Muscle layer of duodenum (tissue), 2 donors: ENCODE measurements at regions not wholly inside any gene's neighbourhood (a gene's known extent, or its start where the extent isn't known, plus 50 kb on each side); places are given as distances from the start of the nearest gene placed in this dataset.

ENCODE experiments used
- H3K27ac ChIP-seq: one replicate; pipeline ENCODE4 v1.7.0; 2013; ENCODE audit warnings: mild to moderate bottlenecking, low read length
- H3K27me3 ChIP-seq: one replicate; pipeline ENCODE4 v1.7.0; 2013; ENCODE audit warnings: low read depth, mild to moderate bottlenecking, control low read depth, low read length
- H3K36me3 ChIP-seq, 2 donors: one replicate each; pipeline ENCODE4 v1.7.0; 2013; ENCODE audit warnings: low read length in 2 of 2, control low read depth in 1 of 2, mild to moderate bottlenecking in 1 of 2; ENCODE audit not compliant: insufficient read depth in 2 of 2, control insufficient read depth in 1 of 2
- H3K4me1 ChIP-seq, 2 donors: one replicate each; pipeline ENCODE4 v1.7.0; 2013; ENCODE audit warnings: low read length in 2 of 2, mild to moderate bottlenecking in 2 of 2, control low read depth in 1 of 2, moderate library complexity in 1 of 2; ENCODE audit not compliant: insufficient read depth in 2 of 2, control insufficient read depth in 1 of 2
- H3K4me3 ChIP-seq, 2 donors: one replicate each; pipeline ENCODE4 v1.7.0; 2013; ENCODE audit warnings: low read length in 2 of 2, low read depth in 1 of 2, mild to moderate bottlenecking in 1 of 2
- H3K9me3 ChIP-seq, 2 donors: one replicate each; pipeline ENCODE4 v1.7.0; 2013; ENCODE audit warnings: low read length in 2 of 2, control low read depth in 1 of 2, mild to moderate bottlenecking in 1 of 2; ENCODE audit not compliant: control insufficient read depth in 1 of 2
- donor health status: healthy.

DNA sequence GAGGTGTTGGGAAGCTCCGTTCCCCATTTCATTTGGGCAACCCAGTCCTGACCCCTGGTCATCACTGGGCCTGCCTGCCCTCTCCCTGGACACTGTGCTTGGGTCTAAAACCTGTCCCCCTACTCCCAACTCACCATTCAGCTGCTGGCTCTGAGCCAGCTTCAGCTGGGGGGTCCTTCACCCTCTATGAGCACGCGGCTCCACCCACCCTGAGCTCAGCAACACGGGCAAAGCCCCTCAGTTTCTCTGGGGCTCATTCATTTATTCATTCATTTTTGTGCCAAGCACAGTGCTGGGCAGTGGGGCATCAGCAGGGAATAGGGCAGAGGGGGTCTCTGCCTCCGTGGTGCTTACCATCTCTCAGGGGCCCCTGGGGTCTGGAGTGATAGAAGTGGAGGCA lies 199.8 kb upstream of the MVB12B start:
- Histone ChIP-seq H3K9me3 (no peaks in the 10 kb centered on the region), H3K4me1 (peaks cover 0 to 23% of the 10 kb centered on the region in 2 donors), H3K4me3 (no peak overlapping the region), H3K27me3 (no peaks in the 10 kb centered on the region), H3K27ac (no peak overlapping the region), H3K36me3 (no peaks in the 10 kb centered on the region)

DNA sequence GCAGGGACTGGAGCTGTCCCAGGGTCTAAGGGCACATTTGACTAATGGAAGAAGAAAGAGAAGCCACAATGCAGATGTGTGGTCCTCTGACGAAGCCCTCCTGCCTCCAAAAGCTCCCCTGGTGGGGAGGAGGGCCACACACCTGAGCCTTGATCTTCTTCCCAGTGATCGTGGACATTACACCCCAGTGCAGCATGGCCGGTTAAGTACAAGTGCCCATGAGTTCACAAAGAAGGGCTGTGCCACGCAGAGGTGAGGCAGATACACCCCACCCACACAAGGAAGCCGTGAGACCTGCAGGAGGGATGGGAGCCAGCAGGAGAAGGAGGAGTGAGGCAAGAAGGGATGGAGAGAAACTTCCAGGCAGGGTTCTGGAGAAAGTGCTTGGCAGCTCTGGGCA lies 199.0 kb upstream of the MVB12B start:
- Histone ChIP-seq H3K4me3 (no peak overlapping the region), H3K36me3 (no peaks in the 10 kb centered on the region), H3K27ac (no peak overlapping the region), H3K4me1 (peaks cover 0 to 23% of the 10 kb centered on the region in 2 donors), H3K9me3 (no peaks in the 10 kb centered on the region), H3K27me3 (no peaks in the 10 kb centered on the region)

- no peaks in the 10 kb centered on the region for H3K27me3 ChIP-seq
- no peaks in the 10 kb centered on the region for H3K36me3 ChIP-seq
- H3K4me3 ChIP-seq = no peak overlapping the region
- H3K9me3 ChIP-seq = peaks cover 0 to 3% of the 10 kb centered on the region in 2 donors
- no peak overlapping the region for H3K27ac ChIP-seq
- peaks cover 0 to 23% of the 10 kb centered on the region in 2 donors for H3K4me1 ChIP-seq
Measured at GRCh38 chr9:126128494-126129142, 198.0 kb upstream of the MVB12B start.

GRCh38 chr9:126131066-126132010 lies 195.3 kb upstream of the MVB12B start:
- Histone ChIP-seq H3K27me3 (no peaks in the 10 kb centered on the region), H3K9me3 (peaks cover 3% of the 10 kb centered on the region in 2 donors), H3K36me3 (no peaks in the 10 kb centered on the region), H3K4me3 (no peak overlapping the region), H3K27ac (no peak overlapping the region), H3K4me1 (peaks cover 0 to 7% of the 10 kb centered on the region in 2 donors)

- no peaks in the 10 kb centered on the region for H3K4me1 ChIP-seq
- peaks cover 4 to 8% of the 10 kb centered on the region in 2 donors for H3K9me3 ChIP-seq
- no peak overlapping the region for H3K27ac ChIP-seq
- no peaks in the 10 kb centered on the region for H3K27me3 ChIP-seq
- H3K4me3 ChIP-seq = no peak overlapping the region
- H3K36me3 ChIP-seq = no peaks in the 10 kb centered on the region
Measured at GRCh38 chr9:126132746-126133145, 193.9 kb upstream of the MVB12B start.

DNA sequence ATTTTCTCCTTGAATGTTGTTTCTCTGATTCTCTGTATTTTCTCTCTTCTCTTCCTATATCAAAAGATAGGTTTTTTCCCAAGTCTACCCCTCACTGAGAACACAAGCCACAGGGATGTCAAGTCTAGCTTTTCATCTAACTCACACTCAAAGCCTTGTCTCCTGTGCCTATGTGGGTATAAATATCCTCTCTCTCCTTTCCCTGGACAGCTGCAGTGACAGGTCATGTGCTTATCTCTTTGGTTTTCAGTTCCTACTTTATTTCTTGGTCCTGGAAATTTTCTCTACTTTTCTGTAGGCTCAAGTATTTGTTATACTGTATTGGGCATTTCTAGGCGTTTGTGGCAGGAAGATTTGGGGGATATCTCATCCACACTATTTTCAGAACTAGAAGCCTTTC lies 182.4 kb upstream of the MVB12B start:
- H3K36me3 ChIP-seq = no peaks in the 10 kb centered on the region
- peaks cover 0 to 3% of the 10 kb centered on the region in 2 donors for H3K9me3 ChIP-seq
- no peaks in the 10 kb centered on the region for H3K27me3 ChIP-seq
- no peak overlapping the region for H3K27ac ChIP-seq
- peaks cover 0 to 12% of the 10 kb centered on the region in 2 donors for H3K4me1 ChIP-seq
- H3K4me3 ChIP-seq = no peak overlapping the region

GRCh38 chr9:126144603-126145456 lies 181.8 kb upstream of the MVB12B start:
- Histone ChIP-seq H3K36me3 (no peaks in the 10 kb centered on the region), H3K4me3 (no peak overlapping the region), H3K4me1 (peaks cover 0 to 12% of the 10 kb centered on the region in 2 donors), H3K9me3 (no peaks in the 10 kb centered on the region), H3K27me3 (no peaks in the 10 kb centered on the region), H3K27ac (no peak overlapping the region)

- no peaks in the 10 kb centered on the region for H3K36me3 ChIP-seq
- no peak overlapping the region for H3K27ac ChIP-seq
Measured at GRCh38 chr9:126145887-126146253, 180.8 kb upstream of the MVB12B start.

DNA sequence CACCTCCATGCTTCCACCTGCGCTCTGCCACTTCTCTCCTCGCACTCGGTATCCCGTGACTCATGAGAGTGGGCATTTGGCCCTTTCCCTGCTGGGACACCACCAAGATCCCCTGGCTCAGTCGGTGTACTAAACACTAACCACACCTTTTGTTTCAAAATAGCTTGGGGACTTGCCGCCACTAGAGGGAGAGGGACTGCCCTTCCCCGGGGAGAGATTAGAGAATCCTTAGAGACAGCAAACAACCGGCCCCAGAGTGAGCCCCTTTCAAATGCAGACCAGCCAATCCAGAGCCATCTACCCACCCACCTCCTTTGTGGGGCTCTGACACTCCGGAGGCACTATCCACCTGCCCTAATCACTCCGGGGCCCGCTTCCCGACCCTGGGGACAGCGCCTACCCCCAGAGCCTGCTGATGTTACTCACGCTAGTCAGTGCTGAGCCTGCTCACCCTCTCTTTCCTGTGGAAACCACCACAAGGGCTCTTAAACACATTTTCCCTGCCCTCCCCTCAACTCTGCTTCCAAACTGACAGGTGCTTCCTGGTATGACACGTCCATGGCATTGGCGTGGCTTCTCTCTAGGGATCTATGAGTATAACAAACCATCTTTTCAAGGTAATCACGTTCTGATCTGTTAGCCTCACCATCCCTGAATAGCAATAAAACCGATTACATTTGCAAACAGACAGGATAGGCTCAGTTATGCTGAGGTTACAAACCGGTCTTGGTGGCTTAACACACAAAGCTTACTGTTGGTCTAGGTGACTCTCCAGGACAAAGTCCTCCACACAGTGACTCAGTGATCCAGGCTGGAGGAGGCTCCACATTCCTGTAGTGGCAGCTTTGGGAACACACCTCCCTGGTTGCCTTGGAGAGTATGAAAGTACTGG lies 180.1 kb upstream of the MVB12B start:
- Histone ChIP-seq H3K4me1 (peaks cover 0 to 18% of the 10 kb centered on the region in 2 donors), H3K9me3 (no peaks in the 10 kb centered on the region), H3K36me3 (no peaks in the 10 kb centered on the region), H3K4me3 (no peak overlapping the region), H3K27me3 (no peaks in the 10 kb centered on the region), H3K27ac (no peak overlapping the region)

More at GRCh38 chr9:126145887-126146253, 180.8 kb upstream of the MVB12B start:
- H3K27me3 ChIP-seq = no peaks in the 10 kb centered on the region
- peaks cover 0 to 12% of the 10 kb centered on the region in 2 donors for H3K4me1 ChIP-seq
- H3K9me3 ChIP-seq = no peaks in the 10 kb centered on the region
- H3K4me3 ChIP-seq = no peak overlapping the region

- no peaks in the 10 kb centered on the region for H3K9me3 ChIP-seq
- no peak overlapping the region for H3K27ac ChIP-seq
- no peaks in the 10 kb centered on the region for H3K36me3 ChIP-seq
Measured at GRCh38 chr9:126147186-126147935, 179.3 kb upstream of the MVB12B start.

More at GRCh38 chr9:126147186-126147935, 179.3 kb upstream of the MVB12B start:
- Histone ChIP-seq H3K27me3 (no peaks in the 10 kb centered on the region), H3K4me1 (peaks cover 0 to 25% of the 10 kb centered on the region in 2 donors), H3K4me3 (no peak overlapping the region)
